NT2/D1 (cell line): ENCODE measurements at regions not wholly inside any gene's neighbourhood (a gene's known extent, or its start where the extent isn't known, plus 50 kb on each side); places are given as distances from the start of the nearest gene placed in this dataset.

ENCODE experiments used
- SUZ12 ChIP-seq: IDR thresholded peaks from 2 replicates; pipeline ENCODE4 v1.6.1; 2011; ENCODE audit not compliant: insufficient read length, insufficient read depth; ENCODE audit errors: extremely low read depth
- ZNF274 ChIP-seq: IDR thresholded peaks from 2 replicates; pipeline ENCODE4 v1.6.1; 2011; ENCODE audit warnings: mild to moderate bottlenecking, low read depth, low read length

DNA sequence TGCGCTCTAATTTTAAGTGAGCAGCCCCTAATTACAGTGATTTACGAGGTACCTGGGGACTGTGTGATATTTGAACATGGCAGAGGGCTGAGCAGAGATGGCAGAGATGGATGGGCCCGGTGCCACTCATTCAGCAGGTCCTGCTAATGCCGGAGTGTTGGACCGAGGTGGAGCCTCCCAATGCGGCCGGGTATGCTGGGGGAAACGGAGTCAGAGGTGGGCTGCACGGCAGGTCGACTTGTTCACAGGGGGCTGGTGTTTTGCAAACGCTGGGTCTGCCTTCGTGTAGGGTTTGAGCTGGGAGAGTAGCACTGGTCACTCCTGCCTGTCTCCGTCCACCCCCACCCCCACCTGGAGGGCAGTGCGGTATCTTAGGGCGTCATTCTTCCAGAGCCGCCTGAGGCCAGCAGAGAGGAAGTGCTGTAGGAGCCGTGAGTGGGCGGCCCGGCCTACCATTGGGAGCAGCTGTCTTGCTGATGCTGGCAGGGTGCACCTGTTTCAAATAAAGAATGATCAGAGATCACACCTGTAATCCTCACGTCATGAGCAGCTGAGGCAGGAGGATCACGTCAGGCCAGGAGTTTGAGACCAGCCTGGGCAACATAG, 122.6 kb downstream of the IGLL1 start:
- TF ChIP-seq SUZ12, result no peak
- no peak for TF ChIP-seq ZNF274
